Testis (tissue), 2 donors: ENCODE measurements at regions not wholly inside any gene's neighbourhood (a gene's known extent, or its start where the extent isn't known, plus 50 kb on each side); places are given as distances from the start of the nearest gene placed in this dataset.

ENCODE experiments used
- POLR2A ChIP-seq: fragments of 450-650 bp; IDR thresholded peaks from one replicate; pipeline ENCODE4 v1.6.1; 2017; ENCODE audit warnings: antibody characterized with exemption, mild to moderate bottlenecking, moderate library complexity
- TF ChIP-seq, protein P1 (sequence below), 3 experiments: fragments of 450-650 bp in 2 of 3; fragments of 200-600 bp in 1 of 3; sonication (generic) in 1 of 3; IDR thresholded peaks; one replicate each; pipeline ENCODE4 v1.5.1; 2016 to 2019; ENCODE audit warnings: antibody characterized with exemption in 3 of 3, mild to moderate bottlenecking in 2 of 3, moderate library complexity in 1 of 3

DNA sequence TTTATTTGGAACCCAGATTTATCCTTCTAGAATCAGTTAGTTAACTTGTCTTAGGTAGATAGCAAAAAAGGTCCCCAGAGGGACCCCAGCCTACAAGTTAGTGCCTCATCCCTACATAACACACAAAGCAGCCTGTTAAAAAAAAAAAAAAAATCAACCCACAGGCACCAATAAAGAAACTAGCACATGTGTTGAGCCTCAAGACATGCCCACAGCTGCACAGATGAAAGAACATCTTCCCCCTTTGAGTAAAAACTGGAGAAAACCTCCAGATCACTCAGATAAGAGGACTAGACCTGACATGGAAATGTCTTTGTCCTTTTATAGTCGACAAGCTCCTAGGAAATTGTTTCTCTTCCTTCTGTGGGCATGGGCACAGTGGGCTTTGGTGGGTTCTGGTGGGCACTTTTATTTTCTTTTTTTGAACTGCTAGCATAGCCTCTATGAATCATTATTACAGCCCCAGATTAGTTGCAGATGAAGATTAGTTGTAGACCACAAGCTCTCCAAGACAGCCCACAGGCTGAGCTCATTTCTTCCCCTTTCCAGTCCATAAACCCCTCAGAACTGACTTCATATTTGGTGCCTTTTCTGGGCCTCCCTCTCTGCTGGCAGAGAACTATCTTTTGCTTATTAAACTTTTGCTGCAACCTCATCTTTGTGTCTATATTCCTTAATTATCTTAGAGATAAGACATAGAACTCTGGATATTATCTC lies 427.1 kb downstream of the KDM5D start:
- TF ChIP-seq, protein P1, sequence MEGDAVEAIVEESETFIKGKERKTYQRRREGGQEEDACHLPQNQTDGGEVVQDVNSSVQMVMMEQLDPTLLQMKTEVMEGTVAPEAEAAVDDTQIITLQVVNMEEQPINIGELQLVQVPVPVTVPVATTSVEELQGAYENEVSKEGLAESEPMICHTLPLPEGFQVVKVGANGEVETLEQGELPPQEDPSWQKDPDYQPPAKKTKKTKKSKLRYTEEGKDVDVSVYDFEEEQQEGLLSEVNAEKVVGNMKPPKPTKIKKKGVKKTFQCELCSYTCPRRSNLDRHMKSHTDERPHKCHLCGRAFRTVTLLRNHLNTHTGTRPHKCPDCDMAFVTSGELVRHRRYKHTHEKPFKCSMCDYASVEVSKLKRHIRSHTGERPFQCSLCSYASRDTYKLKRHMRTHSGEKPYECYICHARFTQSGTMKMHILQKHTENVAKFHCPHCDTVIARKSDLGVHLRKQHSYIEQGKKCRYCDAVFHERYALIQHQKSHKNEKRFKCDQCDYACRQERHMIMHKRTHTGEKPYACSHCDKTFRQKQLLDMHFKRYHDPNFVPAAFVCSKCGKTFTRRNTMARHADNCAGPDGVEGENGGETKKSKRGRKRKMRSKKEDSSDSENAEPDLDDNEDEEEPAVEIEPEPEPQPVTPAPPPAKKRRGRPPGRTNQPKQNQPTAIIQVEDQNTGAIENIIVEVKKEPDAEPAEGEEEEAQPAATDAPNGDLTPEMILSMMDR (IDR thresholded peaks at IDR 0.05) = no peak
- no peak for TF ChIP-seq POLR2A
